Left renal cortex interstitium (tissue), 4 donors: ENCODE measurements at regions not wholly inside any gene's neighbourhood (a gene's known extent, or its start where the extent isn't known, plus 50 kb on each side); places are given as distances from the start of the nearest gene placed in this dataset.
"Not testable (repeated sequence)": the region's sequence is repeated elsewhere in the genome, so short reads cannot be mapped to it uniquely, and the experiment has no call there.

Experiments used
- DNase-seq, 4 donors: peaks; one replicate each; pipeline ENCODE4 v3.0.0-alpha.2; 2013; ENCODE audit warnings: low read depth in 4 of 4, low spot score in 2 of 4, missing footprints in 1 of 4

DNA sequence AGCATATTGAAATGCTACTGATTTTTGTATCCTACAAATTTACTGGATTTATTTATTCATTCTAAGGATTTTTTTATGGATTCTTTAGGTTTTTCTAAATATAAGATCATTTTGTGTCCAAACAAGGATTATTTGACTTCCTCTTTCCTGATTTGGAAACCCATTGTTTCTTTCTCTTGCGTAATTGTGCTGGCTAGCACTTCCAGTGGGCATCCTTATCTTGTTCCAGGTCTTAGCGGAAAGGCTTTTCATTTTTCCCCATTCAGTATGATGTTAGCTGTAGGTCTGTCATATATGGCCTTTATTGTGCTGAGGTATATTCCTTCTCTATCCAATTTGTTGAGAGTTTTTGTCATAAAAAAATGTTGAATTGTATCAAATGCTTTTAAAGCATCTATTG is 57.2 kb upstream of the RHOJ start:
- DNase-seq, result no peak

DNA sequence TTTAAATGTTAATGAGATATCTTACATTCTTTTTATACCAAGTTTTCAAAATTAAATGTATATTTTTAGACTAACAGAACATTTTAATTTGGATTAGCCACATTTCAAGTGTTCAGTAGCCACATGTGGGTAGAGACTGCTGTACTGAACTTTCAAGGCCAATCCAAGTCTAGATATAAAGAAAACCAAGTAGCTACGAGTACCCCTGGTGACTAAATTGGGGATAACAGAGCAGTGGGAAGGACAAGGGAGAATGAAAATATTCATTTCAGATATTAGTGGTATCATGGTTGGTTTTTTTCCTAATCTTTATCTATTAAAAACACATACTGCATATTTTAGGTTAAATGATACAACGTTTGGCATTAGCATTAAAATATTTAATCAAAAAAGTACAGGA is 69.4 kb upstream of the RHOJ start:
- DNase-seq, result peak in 1 of 4 donors; percentile 3

DNA sequence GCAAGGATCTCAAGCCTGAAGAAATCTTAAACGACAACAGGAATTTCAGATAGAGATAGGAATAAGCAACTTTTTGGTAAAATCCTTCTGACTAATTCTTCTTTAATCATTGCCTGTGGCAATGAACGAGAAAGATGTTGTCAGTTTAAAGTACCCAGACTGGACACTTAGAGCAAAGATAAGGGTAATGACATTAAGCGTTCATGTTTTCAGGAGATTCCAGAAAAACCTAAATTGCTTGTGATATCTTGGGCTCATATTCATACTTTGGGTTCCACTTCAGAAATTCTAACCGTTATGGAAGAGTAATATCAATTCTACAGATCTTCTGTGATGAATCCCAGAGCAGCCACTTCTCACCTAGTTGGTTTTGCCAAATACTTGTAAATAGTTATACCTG is 73.7 kb upstream of the RHOJ start:
- no peak for DNase-seq

DNA sequence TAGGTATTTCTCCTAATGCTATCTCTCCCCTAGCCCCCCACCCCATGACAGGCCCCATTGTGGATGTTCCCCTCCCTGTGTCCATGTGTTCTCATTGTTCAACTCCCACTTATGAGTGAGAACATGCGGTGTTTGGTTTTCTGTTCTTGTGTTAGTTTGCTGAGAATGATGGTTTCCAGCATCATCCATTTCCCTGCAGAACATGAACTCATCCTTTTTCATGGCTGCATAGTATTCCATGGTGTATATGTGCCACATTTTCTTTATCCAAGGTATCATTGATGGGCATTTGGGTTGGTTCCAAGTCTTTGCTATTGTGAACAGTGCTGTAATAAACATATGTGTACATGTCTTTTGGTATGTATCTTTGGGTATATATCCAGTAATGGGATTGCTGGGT is 61.2 kb upstream of the KCNH5 start:
- not testable (repeated sequence) for DNase-seq

DNA sequence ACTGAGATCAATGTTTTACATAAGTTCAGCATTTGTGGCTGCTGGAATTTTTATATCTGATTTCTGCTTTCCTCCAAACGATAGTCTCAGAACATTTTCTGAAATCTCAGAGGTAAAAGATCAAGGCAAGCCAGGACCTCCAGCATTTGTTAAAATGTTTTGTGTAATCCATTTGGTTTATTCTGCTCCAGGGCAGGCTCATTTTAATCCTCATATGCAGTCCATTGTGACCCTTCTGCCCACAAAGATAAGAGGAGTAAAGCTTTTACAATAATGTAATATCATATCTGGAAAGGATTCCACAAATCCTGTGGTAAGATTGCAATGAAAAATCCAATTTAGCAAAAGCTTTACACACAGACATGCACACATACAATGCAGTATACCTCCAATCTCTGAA is 55.3 kb upstream of the KCNH5 start:
- DNase-seq, result no peak

DNA sequence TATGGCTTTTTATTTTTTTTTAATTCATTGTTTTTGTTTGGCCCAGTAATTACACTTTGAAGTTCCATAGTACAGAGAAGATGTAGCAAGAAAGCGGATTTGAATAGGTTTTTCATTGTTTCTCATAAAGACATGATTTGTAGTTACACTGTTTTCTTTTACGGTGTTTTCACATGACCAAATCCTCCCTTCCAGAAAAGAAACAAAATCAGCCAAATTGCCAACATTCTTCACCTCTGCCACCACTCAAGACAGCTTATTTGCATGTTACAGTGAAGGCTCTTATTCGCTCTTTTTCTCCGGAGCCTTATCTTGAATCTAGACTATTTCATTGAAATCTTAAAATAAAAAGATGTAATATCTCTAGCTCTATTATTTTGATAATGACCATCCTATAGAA is 50.9 kb upstream of the KCNH5 start:
- peak in 2 of 4 donors; percentile 0 to 16 for DNase-seq
